ENCODE measurements at regions not wholly inside any gene's neighbourhood (a gene's known extent, or its start where the extent isn't known, plus 50 kb on each side); places are given as distances from the start of the nearest gene placed in this dataset.

GRCh38 chr9:109557481-109557880, 59.4 kb upstream of the PTPN3 start:
- TF ChIP-seq JUNB (IDR thresholded peaks at IDR 0.05) = no peak
- no peak for TF ChIP-seq CTCF (IDR thresholded peaks at IDR 0.05 in 2 of 3, conservative IDR thresholded peaks at IDR 0.05 in 1 of 3; ENCODE audit: control insufficient read depth in 2 of 3, extremely low read depth in 1 of 3, insufficient read depth in 1 of 3, low read depth in 3 of 3, low read length in 3 of 3)
- no peak for TF ChIP-seq ZBTB11 (CRISPR knock-in tag; IDR thresholded peaks at IDR 0.05)
